ENCODE measurements at regions not wholly inside any gene's neighbourhood (a gene's known extent, or its start where the extent isn't known, plus 50 kb on each side); places are given as distances from the start of the nearest gene placed in this dataset.
"Not testable (repeated sequence)": the region's sequence is repeated elsewhere in the genome, so short reads cannot be mapped to it uniquely, and the experiment has no call there.

DNA sequence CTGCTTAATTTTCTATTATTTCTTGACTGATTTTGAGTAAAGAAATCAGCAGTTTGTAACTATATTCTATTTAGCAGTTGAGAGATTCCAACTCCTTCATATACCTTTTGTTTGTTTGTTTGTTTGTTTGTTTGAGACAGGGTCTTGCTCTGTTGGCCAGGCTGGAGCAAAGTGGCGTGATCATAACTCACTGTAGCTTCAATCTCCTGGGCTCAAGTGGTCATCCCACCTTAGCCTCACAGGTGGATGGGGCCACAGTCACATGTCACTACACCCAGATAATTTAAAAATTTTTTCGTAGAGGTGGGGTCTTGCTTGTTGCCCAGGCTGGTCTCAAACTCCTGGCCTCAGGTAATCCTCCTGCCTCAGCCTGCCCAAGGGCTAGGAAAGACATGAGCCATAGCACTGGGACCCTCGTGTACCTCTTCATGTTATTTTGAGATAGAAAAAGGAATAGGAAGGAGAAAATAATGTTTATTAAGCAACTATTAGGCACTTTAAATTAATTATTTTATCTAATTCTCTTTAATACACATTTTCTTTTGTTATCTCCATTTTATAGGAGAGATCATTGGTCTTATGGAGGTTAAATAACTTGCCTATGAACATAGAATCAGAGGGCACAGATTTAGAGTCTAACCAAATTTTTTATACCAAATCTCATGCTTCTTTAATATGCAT lies 133.0 kb downstream of the ZNF608 start:
- Histone ChIP-seq H3K4me3 (ENCODE audit: low read depth in 1 of 3, low read length in 3 of 3) (no peak overlapping the region), H3K27ac (ENCODE audit: low read depth in 1 of 2, low read length in 2 of 2) (no peak overlapping the region), H3K9me3 (ENCODE audit: control insufficient read depth in 4 of 4, low read length in 3 of 4) (no peaks in the 10 kb centered on the region), H3K36me3 (ENCODE audit: control insufficient read depth in 4 of 4, insufficient read depth in 3 of 4, low read depth in 1 of 4, low read length in 3 of 4) (no peaks in the 10 kb centered on the region), H3K27me3 (ENCODE audit: control insufficient read depth in 4 of 4, insufficient read depth in 4 of 4, low read length in 3 of 4) (no peaks in the 10 kb centered on the region), H3K4me1 (ENCODE audit: control insufficient read depth in 4 of 4, insufficient read depth in 4 of 4, low read length in 3 of 4) (no peaks in the 10 kb centered on the region), H3K9ac (ENCODE audit: low read depth in 1 of 2, low read length in 2 of 2) (no peak overlapping the region)
- DNase-seq (ENCODE audit: low spot score): no peak
- TF ChIP-seq YY1 (IDR thresholded peaks at IDR 0.05): no peak
- TF ChIP-seq HNF4A (conservative IDR thresholded peaks at IDR 0.05): no peak
- no peak for TF ChIP-seq RXRA (IDR thresholded peaks at IDR 0.05)
- 92% methylated on average over 3 of the region's 3 CpGs for WGBS

GRCh38 chr5:124612023-124612422 lies 134.4 kb downstream of the ZNF608 start:
- Histone ChIP-seq H3K36me3 (ENCODE audit: control insufficient read depth in 4 of 4, insufficient read depth in 3 of 4, low read depth in 1 of 4, low read length in 3 of 4) (no peaks in the 10 kb centered on the region), H3K27me3 (ENCODE audit: control insufficient read depth in 4 of 4, insufficient read depth in 4 of 4, low read length in 3 of 4) (no peaks in the 10 kb centered on the region), H3K9ac (ENCODE audit: low read depth in 1 of 2, low read length in 2 of 2) (no peak overlapping the region), H3K4me3 (ENCODE audit: low read depth in 1 of 3, low read length in 3 of 3) (no peak overlapping the region), H3K4me1 (ENCODE audit: control insufficient read depth in 4 of 4, insufficient read depth in 4 of 4, low read length in 3 of 4) (no peaks in the 10 kb centered on the region), H3K27ac (ENCODE audit: low read depth in 1 of 2, low read length in 2 of 2) (no peak overlapping the region), H3K9me3 (ENCODE audit: control insufficient read depth in 4 of 4, low read length in 3 of 4) (no peaks in the 10 kb centered on the region)
- TF ChIP-seq HNF4G (IDR thresholded peaks at IDR 0.05) (no peak), REST (IDR thresholded peaks at IDR 0.05) (no peak), YY1 (IDR thresholded peaks at IDR 0.05) (no peak), MAX (IDR thresholded peaks at IDR 0.05) (no peak), NR2F2 (IDR thresholded peaks at IDR 0.05) (no peak), HNF4A (conservative IDR thresholded peaks at IDR 0.05) (no peak), EGR1 (IDR thresholded peaks at IDR 0.05; ENCODE audit: low read depth in 2 of 2) (no peak), RAD21 (IDR thresholded peaks at IDR 0.05) (no peak), JUND (IDR thresholded peaks at IDR 0.05) (no peak), CTCF (IDR thresholded peaks at IDR 0.05; ENCODE audit: low read depth, low read length, missing input control) (no peak), RXRA (IDR thresholded peaks at IDR 0.05) (no peak), TAF1 (conservative IDR thresholded peaks at IDR 0.05) (no peak), FOXA1 (IDR thresholded peaks at IDR 0.05) (no peak), GABPA (IDR thresholded peaks at IDR 0.05 in 1 of 2, conservative IDR thresholded peaks at IDR 0.05 in 1 of 2) (no peak), FOXA2 (IDR thresholded peaks at IDR 0.05) (no peak), SP1 (IDR thresholded peaks at IDR 0.05) (no peak)
- TF ChIP-seq, protein P1, sequence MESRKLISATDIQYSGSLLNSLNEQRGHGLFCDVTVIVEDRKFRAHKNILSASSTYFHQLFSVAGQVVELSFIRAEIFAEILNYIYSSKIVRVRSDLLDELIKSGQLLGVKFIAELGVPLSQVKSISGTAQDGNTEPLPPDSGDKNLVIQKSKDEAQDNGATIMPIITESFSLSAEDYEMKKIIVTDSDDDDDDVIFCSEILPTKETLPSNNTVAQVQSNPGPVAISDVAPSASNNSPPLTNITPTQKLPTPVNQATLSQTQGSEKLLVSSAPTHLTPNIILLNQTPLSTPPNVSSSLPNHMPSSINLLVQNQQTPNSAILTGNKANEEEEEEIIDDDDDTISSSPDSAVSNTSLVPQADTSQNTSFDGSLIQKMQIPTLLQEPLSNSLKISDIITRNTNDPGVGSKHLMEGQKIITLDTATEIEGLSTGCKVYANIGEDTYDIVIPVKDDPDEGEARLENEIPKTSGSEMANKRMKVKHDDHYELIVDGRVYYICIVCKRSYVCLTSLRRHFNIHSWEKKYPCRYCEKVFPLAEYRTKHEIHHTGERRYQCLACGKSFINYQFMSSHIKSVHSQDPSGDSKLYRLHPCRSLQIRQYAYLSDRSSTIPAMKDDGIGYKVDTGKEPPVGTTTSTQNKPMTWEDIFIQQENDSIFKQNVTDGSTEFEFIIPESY (IDR thresholded peaks at IDR 0.05): no peak
- TF ChIP-seq, protein P2, sequence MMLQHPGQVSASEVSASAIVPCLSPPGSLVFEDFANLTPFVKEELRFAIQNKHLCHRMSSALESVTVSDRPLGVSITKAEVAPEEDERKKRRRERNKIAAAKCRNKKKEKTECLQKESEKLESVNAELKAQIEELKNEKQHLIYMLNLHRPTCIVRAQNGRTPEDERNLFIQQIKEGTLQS (IDR thresholded peaks at IDR 0.05): no peak
- 85% methylated on average over 7 of the region's 7 CpGs for WGBS
- no peak for DNase-seq (ENCODE audit: low spot score)

GRCh38 chr5:124611262-124611661 lies 135.2 kb downstream of the ZNF608 start:
- not testable (repeated sequence) for H3K9me3 ChIP-seq (ENCODE audit: control insufficient read depth in 4 of 4, low read length in 3 of 4); H3K27me3 ChIP-seq (ENCODE audit: control insufficient read depth in 4 of 4, insufficient read depth in 4 of 4, low read length in 3 of 4); H3K4me1 ChIP-seq (ENCODE audit: control insufficient read depth in 4 of 4, insufficient read depth in 4 of 4, low read length in 3 of 4); H3K36me3 ChIP-seq (ENCODE audit: control insufficient read depth in 4 of 4, insufficient read depth in 3 of 4, low read depth in 1 of 4, low read length in 3 of 4); H3K9ac ChIP-seq (ENCODE audit: low read depth in 1 of 2, low read length in 2 of 2); DNase-seq (ENCODE audit: low spot score); H3K4me3 ChIP-seq (ENCODE audit: low read depth in 1 of 3, low read length in 3 of 3); H3K27ac ChIP-seq (ENCODE audit: low read depth in 1 of 2, low read length in 2 of 2)
- WGBS: 88% methylated on average over 1 of the region's 1 CpG

DNA sequence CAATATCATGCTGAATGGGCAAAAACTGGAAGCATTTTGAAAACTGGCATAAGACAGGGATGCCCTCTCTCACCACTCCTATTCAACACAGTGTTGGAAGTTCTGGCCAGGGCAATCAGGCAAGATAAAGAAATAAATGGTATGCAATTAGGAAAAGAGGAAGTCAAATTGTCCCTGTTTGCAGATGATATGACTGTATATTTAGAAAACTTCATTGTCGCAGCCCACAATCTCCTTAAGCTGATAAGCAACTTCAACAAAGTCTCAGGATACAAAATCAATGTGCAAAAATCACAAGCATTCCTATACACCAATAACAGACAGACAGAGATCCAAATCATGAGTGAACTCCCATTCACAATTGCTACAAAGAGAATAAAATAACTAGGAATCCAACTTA lies 136.8 kb downstream of the ZNF608 start:
- not testable (repeated sequence) for H3K4me3 ChIP-seq (ENCODE audit: low read depth in 1 of 3, low read length in 3 of 3); H3K9me3 ChIP-seq (ENCODE audit: control insufficient read depth in 4 of 4, low read length in 3 of 4); H3K9ac ChIP-seq (ENCODE audit: low read depth in 1 of 2, low read length in 2 of 2); H3K4me1 ChIP-seq (ENCODE audit: control insufficient read depth in 4 of 4, insufficient read depth in 4 of 4, low read length in 3 of 4); H3K27ac ChIP-seq (ENCODE audit: low read depth in 1 of 2, low read length in 2 of 2); H3K27me3 ChIP-seq (ENCODE audit: control insufficient read depth in 4 of 4, insufficient read depth in 4 of 4, low read length in 3 of 4); H3K36me3 ChIP-seq (ENCODE audit: control insufficient read depth in 4 of 4, insufficient read depth in 3 of 4, low read depth in 1 of 4, low read length in 3 of 4); DNase-seq (ENCODE audit: low spot score)
- 62% methylated on average over 1 of the region's 1 CpG for WGBS
